NCI-H1417 (cell line): ENCODE measurements at regions not wholly inside any gene's neighbourhood (a gene's known extent, or its start where the extent isn't known, plus 50 kb on each side); places are given as distances from the start of the nearest gene placed in this dataset.
"Not testable (repeated sequence)": the region's sequence is repeated elsewhere in the genome, so short reads cannot be mapped to it uniquely, and the experiment has no call there.

ENCODE experiments used
- DNase-seq, 3 experiments: peaks; one replicate each; lab custom pipeline; 2025; lab: John Stamatoyannopoulos, UW

GRCh38 chr12:126966498-126966897, 1300.5 kb upstream of the TMEM132C start:
- no peak for DNase-seq

- no peak for DNase-seq
Observed at GRCh38 chr12:126967152-126967551, 1299.8 kb upstream of the TMEM132C start.

GRCh38 chr12:126974779-126975178, 1292.2 kb upstream of the TMEM132C start:
- DNase-seq = no peak

GRCh38 chr12:126976579-126976978, 1290.4 kb upstream of the TMEM132C start:
- DNase-seq = no peak

GRCh38 chr12:126979564-126979963, 1287.4 kb upstream of the TMEM132C start:
- not testable (repeated sequence) for DNase-seq

- no peak for DNase-seq
Observed at GRCh38 chr12:126982707-126983106, 1284.3 kb upstream of the TMEM132C start.

GRCh38 chr12:126983735-126984134, 1283.2 kb upstream of the TMEM132C start:
- not testable (repeated sequence) for DNase-seq

- not testable (repeated sequence) for DNase-seq
Observed at GRCh38 chr12:126985663-126986062, 1281.3 kb upstream of the TMEM132C start.

GRCh38 chr12:126989532-126989931, 1277.4 kb upstream of the TMEM132C start:
- no peak for DNase-seq

- no peak for DNase-seq
Observed at GRCh38 chr12:126993898-126994297, 1273.1 kb upstream of the TMEM132C start.

- no peak for DNase-seq
Observed at GRCh38 chr12:126994599-126994998, 1272.4 kb upstream of the TMEM132C start.

- peak in 1 of 3 experiments; percentile 32 for DNase-seq
Observed at GRCh38 chr12:126998031-126998430, 1268.9 kb upstream of the TMEM132C start.

GRCh38 chr12:126998747-126999285, 1268.2 kb upstream of the TMEM132C start:
- peak in 1 of 3 experiments; percentile 32 for DNase-seq

- DNase-seq = no peak
Observed at GRCh38 chr12:126999352-126999751, 1267.6 kb upstream of the TMEM132C start.

GRCh38 chr12:127005406-127005805, 1261.6 kb upstream of the TMEM132C start:
- DNase-seq = no peak

- no peak for DNase-seq
Observed at GRCh38 chr12:127006972-127007371, 1260.0 kb upstream of the TMEM132C start.

- no peak for DNase-seq
Observed at GRCh38 chr12:127008755-127009403, 1258.1 kb upstream of the TMEM132C start.

- no peak for DNase-seq
Observed at GRCh38 chr12:127012109-127012508, 1254.9 kb upstream of the TMEM132C start.

- no peak for DNase-seq
Observed at GRCh38 chr12:127013197-127013596, 1253.8 kb upstream of the TMEM132C start.

GRCh38 chr12:127014079-127014478, 1252.9 kb upstream of the TMEM132C start:
- no peak for DNase-seq

- DNase-seq = no peak
Observed at GRCh38 chr12:127024791-127025190, 1242.2 kb upstream of the TMEM132C start.

- peak in 1 of 3 experiments; percentile 12 for DNase-seq
Observed at GRCh38 chr12:127025545-127025944, 1241.4 kb upstream of the TMEM132C start.

GRCh38 chr12:127035011-127035879, 1231.7 kb upstream of the TMEM132C start:
- no peak for DNase-seq
